Fibroblast of mammary gland (primary cell): ENCODE measurements at regions not wholly inside any gene's neighbourhood (a gene's known extent, or its start where the extent isn't known, plus 50 kb on each side); places are given as distances from the start of the nearest gene placed in this dataset.

Source experiments
- DNase-seq: peaks from one replicate; pipeline ENCODE4 v3.0.0-alpha.2; 2010; ENCODE audit warnings: low read depth
- H3K4me3 ChIP-seq: 2 replicates; pipeline ENCODE4 v1.5.1; 2011; ENCODE audit warnings: low read depth, mild to moderate bottlenecking, low read length, moderate library complexity; ENCODE audit not compliant: control insufficient read depth
- TF ChIP-seq, protein P1 (sequence below): conservative IDR thresholded peaks from 2 replicates; pipeline ENCODE4 v1.5.1; 2011; ENCODE audit warnings: low read depth, low read length, inconsistent platforms; ENCODE audit not compliant: control insufficient read depth, insufficient read depth

DNA sequence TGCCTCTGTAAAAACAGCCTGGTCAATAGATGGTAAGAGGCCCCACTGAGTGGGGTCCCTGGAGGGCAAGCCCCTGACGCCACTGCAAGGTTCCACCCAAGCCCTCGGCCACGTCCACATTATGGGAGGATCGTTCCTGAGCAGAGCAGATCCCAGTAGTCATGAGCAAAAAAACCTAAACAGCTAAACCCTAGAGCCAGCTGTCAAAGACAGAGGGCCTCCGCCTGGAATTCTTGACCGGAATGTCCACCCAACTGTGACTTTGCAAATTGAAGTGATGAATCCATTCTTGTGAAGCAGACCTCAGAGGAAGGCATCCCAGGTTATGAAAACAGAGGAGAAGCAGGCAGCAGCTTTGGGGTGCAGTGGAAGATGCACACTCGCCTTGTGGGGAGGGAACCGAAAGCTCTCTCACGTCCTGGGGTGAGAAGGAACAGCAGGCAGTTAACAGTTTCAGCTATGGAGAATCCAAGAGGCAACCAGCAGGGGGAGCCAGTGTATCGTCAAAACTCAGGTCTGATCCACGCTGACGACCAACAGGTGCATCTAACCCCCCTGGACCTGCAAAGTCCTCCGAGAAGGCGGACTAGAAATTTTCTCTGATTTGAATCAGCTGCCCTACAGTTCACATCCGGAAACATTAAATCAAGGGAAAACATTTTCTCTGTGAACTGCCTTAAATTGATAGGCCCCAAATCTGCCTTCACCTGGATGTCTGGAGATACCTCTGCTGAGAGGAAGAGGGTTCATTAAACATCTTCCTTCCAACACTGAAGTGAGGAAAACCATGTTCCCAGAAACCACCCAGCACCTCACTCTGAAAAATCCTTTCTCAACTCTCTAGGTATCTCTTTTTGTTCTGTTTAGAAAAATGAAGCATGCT lies 139.1 kb upstream of the PFKP start:
- TF ChIP-seq, protein P1, sequence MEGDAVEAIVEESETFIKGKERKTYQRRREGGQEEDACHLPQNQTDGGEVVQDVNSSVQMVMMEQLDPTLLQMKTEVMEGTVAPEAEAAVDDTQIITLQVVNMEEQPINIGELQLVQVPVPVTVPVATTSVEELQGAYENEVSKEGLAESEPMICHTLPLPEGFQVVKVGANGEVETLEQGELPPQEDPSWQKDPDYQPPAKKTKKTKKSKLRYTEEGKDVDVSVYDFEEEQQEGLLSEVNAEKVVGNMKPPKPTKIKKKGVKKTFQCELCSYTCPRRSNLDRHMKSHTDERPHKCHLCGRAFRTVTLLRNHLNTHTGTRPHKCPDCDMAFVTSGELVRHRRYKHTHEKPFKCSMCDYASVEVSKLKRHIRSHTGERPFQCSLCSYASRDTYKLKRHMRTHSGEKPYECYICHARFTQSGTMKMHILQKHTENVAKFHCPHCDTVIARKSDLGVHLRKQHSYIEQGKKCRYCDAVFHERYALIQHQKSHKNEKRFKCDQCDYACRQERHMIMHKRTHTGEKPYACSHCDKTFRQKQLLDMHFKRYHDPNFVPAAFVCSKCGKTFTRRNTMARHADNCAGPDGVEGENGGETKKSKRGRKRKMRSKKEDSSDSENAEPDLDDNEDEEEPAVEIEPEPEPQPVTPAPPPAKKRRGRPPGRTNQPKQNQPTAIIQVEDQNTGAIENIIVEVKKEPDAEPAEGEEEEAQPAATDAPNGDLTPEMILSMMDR, result peak; percentile 82
- DNase-seq, result peak; percentile 58

DNA sequence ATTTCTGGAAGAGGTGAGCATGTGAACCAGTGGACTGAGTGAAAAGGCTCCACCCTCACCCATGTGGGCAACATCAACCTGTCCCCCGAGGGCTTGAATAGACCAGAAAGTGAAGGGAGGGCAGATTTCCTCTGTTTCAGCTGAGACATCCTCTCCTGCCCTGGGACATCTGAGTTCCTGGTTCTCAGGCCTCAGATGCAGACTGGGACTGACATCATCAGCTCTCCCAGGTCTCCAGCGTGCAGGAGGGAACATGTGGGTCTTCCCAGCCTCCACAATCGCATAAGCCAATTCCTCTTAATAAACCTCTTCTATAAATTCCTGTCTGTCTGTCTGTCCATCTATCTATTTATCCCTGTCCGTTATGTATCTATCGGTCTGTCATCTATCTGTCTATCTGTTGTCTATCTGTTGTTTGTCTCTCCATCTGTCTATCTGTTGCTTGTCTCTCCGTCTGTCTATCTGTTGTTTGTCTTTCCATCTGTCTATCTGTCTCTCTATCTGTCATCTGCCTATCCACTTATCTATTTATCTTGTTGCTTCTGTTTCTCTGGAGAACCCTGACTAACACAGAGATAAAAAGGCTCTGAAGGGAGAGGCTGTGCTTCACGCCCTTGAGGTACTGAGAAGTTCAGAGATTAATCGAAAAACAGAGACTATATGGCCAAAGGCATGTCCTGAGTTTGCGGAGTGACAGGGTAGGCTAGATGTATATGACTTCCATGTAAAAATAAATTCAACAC lies 140.3 kb upstream of the PFKP start:
- DNase-seq, result no peak
- TF ChIP-seq, protein P1, result no peak
- H3K4me3 ChIP-seq, result no peak overlapping the region

More for the DNA sequence above, 139.1 kb upstream of the PFKP start:
- H3K4me3 ChIP-seq, result no peak overlapping the region

DNA sequence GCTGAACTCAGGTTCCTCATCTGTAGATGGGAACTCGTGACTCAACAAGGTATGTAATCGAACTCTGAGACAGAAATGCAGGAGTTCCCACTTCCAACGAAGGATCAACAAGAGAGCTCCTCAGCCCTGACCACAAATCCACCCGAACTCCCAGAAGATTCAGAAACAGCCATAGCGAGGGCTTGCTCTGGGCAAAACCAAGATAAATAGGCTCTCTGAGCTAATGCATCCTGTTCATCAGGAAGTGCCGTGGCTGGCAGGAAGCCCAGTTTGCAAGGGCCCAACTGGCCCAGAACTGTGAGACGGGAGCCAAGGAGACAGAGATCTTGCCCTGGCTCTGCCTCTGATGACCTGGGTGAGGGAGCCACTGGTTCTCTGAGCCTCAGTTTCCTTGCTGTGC lies 141.7 kb upstream of the PFKP start:
- H3K4me3 ChIP-seq, result no peak overlapping the region
- TF ChIP-seq, protein P1, result no peak
- DNase-seq, result peak; percentile 62

DNA sequence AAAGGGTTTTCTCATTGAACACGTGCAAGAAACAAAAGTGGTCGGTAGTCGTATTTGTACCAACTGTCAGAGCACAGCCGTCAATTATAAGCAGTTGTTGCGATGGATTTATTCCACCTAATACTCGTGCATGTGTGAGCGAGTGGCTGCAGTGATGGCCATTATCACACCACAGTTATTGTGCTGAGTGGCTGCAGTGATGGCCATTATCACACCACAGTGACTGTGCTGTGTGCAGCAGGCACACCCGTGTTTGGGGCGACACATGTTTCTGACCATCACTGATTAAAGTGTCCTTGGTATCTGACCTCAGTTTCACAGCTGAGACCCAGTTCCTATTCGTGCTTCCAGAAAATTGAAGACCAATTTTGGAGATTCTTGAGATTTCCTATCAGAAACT lies 142.9 kb upstream of the PFKP start:
- H3K4me3 ChIP-seq, result no peak overlapping the region
- no peak for DNase-seq
- TF ChIP-seq, protein P1, result no peak

DNA sequence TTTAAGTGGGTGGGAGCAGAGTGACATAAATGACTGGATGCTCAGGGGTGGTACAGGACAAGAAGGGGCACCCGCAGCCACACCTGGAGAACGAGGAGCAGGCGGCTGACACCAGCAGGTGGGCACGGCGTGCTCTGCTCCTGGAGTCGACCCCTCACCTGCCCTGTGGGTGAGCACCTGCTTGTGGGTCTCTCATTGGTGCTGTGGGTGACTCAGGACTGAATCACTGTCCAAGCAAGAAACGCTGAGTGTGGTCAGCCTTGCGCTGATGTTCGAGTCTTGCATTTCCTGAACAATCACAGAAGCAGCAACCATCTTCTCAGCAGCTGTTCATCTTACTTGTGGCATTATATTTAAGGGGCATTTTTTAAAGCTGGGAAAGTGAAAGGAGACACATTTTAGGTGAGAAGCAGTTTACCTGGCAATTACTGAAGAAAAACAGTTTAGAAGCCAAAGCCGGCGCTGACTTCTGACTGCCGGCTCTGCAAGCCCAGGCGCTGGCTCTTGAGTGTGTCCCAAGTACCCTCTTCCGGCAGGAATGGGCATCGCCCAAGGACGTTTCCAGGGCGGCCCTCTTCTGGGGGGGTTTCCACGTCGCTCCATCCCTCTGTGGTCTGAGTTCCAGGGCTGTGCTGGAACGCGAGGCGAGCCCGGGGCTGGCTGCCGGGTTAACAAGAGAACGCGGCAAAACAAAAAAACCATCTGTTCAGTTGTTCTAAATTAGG lies 145.2 kb upstream of the PFKP start:
- no peak overlapping the region for H3K4me3 ChIP-seq
- TF ChIP-seq, protein P1, result no peak
- DNase-seq, result peak; percentile 4

DNA sequence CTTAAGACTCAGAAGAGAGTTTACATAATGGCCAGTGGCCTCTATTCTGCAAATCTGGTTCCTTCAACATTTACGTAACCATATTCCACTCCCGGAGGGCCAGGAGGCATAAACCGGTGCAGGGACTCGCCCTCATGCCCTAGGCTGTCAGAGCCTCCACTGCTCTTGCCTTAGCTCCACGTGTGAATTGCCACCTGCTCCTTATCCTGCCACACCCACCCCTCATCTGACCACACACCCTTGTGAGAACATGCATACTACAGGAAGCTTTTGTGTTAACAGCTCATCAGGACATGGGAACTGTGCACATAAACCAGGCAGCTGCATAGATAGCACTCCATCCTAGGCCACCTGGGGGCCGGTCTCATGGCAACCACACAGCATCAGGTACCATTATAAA lies 146.7 kb upstream of the PFKP start:
- TF ChIP-seq, protein P1, result no peak
- no peak overlapping the region for H3K4me3 ChIP-seq
- no peak for DNase-seq
